ENCODE measurements at regions not wholly inside any gene's neighbourhood (a gene's known extent, or its start where the extent isn't known, plus 50 kb on each side); places are given as distances from the start of the nearest gene placed in this dataset.

GRCh38 chr13:97600458-97601075 is 166.6 kb downstream of the RAP2A start:
- ChIA-PET CTCF (interaction anchor here (0.8 kb wide), 1 partner anchor 202 kb away, joined by 4 read pairs; no protein-coding TSS in a partner anchor), POLR2A (ENCODE audit: low non-redundant PET) (no interaction called here)
- H3K27ac ChIP-seq = no peak overlapping the region
- DNase-seq (ENCODE audit: low spot score) = peak; percentile 53
- TF ChIP-seq CTCF (conservative IDR thresholded peaks at IDR 0.05; ENCODE audit: low read depth) = no peak

GRCh38 chr13:97615266-97615665 is 181.3 kb downstream of the RAP2A start:
- DNase-seq (ENCODE audit: low spot score) = no peak
- POLR2A ChIA-PET (ENCODE audit: low non-redundant PET) = no interaction called here
- H3K27ac ChIP-seq = no peak overlapping the region
- CTCF ChIA-PET = no interaction called here
- TF ChIP-seq CTCF (conservative IDR thresholded peaks at IDR 0.05; ENCODE audit: low read depth) = no peak

GRCh38 chr13:97616385-97616784 is 182.4 kb downstream of the RAP2A start:
- CTCF ChIA-PET = no interaction called here
- H3K27ac ChIP-seq = no peak overlapping the region
- no peak for DNase-seq (ENCODE audit: low spot score)
- TF ChIP-seq CTCF (conservative IDR thresholded peaks at IDR 0.05; ENCODE audit: low read depth) = no peak
- POLR2A ChIA-PET (ENCODE audit: low non-redundant PET) = interaction anchor here (0.6 kb wide), 1 partner anchor 24 kb away, joined by 3 read pairs; no protein-coding TSS in a partner anchor

GRCh38 chr13:97621025-97621424 is 187.1 kb downstream of the RAP2A start:
- POLR2A ChIA-PET (ENCODE audit: low non-redundant PET) = no interaction called here
- H3K27ac ChIP-seq = no peak overlapping the region
- no peak for DNase-seq (ENCODE audit: low spot score)
- no peak for TF ChIP-seq CTCF (conservative IDR thresholded peaks at IDR 0.05; ENCODE audit: low read depth)
- CTCF ChIA-PET = no interaction called here

- CTCF ChIA-PET = no interaction called here
- DNase-seq (ENCODE audit: low spot score) = no peak
- POLR2A ChIA-PET (ENCODE audit: low non-redundant PET) = no interaction called here
- TF ChIP-seq CTCF (conservative IDR thresholded peaks at IDR 0.05; ENCODE audit: low read depth) = no peak
- no peak overlapping the region for H3K27ac ChIP-seq
These were observed 187.7 kb downstream of the RAP2A start for GRCh38 chr13:97621631-97622030.

- peak; percentile 18 for DNase-seq (ENCODE audit: low spot score)
- POLR2A ChIA-PET (ENCODE audit: low non-redundant PET) = no interaction called here
- H3K27ac ChIP-seq = no peak overlapping the region
- CTCF ChIA-PET = no interaction called here
- no peak for TF ChIP-seq CTCF (conservative IDR thresholded peaks at IDR 0.05; ENCODE audit: low read depth)
These were observed 193.6 kb downstream of the RAP2A start for GRCh38 chr13:97627566-97627965.

All from RWPE1 (cell line).